K562 (cell line): ENCODE measurements at regions not wholly inside any gene's neighbourhood (a gene's known extent, or its start where the extent isn't known, plus 50 kb on each side); places are given as distances from the start of the nearest gene placed in this dataset.

ENCODE experiments used
- ATAC-seq: fragments of 200-7000 bp; cut with Tn5 transposase; 3 replicates; pipeline ENCODE4 v1.9.1; 2020; ENCODE audit warnings: moderate library complexity
- BruUV-seq: library from RNA; stranded (reverse); fragments of 400-500 nt; replicated peaks from 2 replicates; lab custom pipeline; 2021; lab: Mats Ljungman, UMichigan
- CTCF ChIA-PET: fragments of 300-600 bp; formaldehyde crosslinking; extraction: SDS; loops from one replicate; lab custom pipeline; 2021; ENCODE audit warnings: low intra/inter-chr PET ratio; lab: Yijun Ruan, JAX
- POLR2A ChIA-PET: fragments of 300-600, 350-650 bp; sonication (Branson Sonifier 250); formaldehyde crosslinking; extraction: SDS; loops from one replicate; lab custom pipeline; 2021; ENCODE audit warnings: antibody characterized with exemption, inconsistent platforms; lab: Yijun Ruan, JAX
- DNase-seq, 4 experiments: peaks; one replicate each; pipeline versions ENCODE4 v3.0.0 to v3.0.0-alpha.2; 2011 to 2018; ENCODE audit warnings: low spot score in 3 of 4, mixed read lengths in 3 of 4; ENCODE audit errors: extremely low read depth in 1 of 4
- FAIRE-seq: peaks from 2 replicates; lab custom pipeline; 2011; peaks lifted over from hg19 to GRCh38; lab: Jason Lieb, UNC
- H2AFZ ChIP-seq: 2 replicates; pipeline ENCODE4 v1.6.0; 2011; ENCODE audit warnings: low read depth, low read length, control low read depth, inconsistent platforms
- H3K27ac ChIP-seq: fragments of 200-600 bp; 3 replicates; pipeline ENCODE4 v1.8.0; 2011; ENCODE audit warnings: low read depth, mild to moderate bottlenecking, control low read depth, inconsistent platforms, low read length, moderate library complexity, mixed read lengths; ENCODE audit errors: extremely low read depth
- H3K27me3 ChIP-seq, 2 experiments: fragments of 300-600 bp in 1 of 2; 2 replicates in 1 of 2; 3 replicates in 1 of 2; pipeline versions ENCODE4 v1.6.0 to v1.8.0; 2011; ENCODE audit warnings: inconsistent platforms in 2 of 2, low read length in 2 of 2, mild to moderate bottlenecking in 1 of 2, mixed read lengths in 1 of 2, moderate library complexity in 1 of 2; ENCODE audit not compliant: control insufficient read depth in 2 of 2, insufficient read depth in 2 of 2
- H3K36me3 ChIP-seq: fragments of 300-600 bp; 3 replicates; pipeline ENCODE4 v1.8.0; 2011; ENCODE audit warnings: mild to moderate bottlenecking, low read length, inconsistent platforms; ENCODE audit not compliant: control insufficient read depth, insufficient read depth
- H3K4me1 ChIP-seq, 2 experiments: fragments of 200-600 bp in 1 of 2; replicated peaks in 1 of 2; 2 replicates in 1 of 2; 3 replicates in 1 of 2; pipeline versions ENCODE4 v1.5.1 to v1.8.0; 2011; ENCODE audit warnings: inconsistent platforms in 2 of 2, low read length in 2 of 2, mild to moderate bottlenecking in 1 of 2, mixed read lengths in 1 of 2, moderate library complexity in 1 of 2; ENCODE audit not compliant: control insufficient read depth in 2 of 2, insufficient read depth in 2 of 2
- H3K4me2 ChIP-seq: 2 replicates; pipeline ENCODE4 v1.6.1; 2011; ENCODE audit warnings: low read length, control low read depth, inconsistent platforms, mixed read lengths; ENCODE audit not compliant: insufficient read depth
- H3K4me3 ChIP-seq: fragments of 200-600 bp; sonication (generic), shearing (Covaris generic); 2 replicates; pipeline ENCODE4 v1.5.1; 2016; ENCODE audit warnings: control low read depth, inconsistent platforms
- H3K79me2 ChIP-seq: fragments of 200-600 bp; 3 replicates; pipeline ENCODE4 v1.8.0; 2011; ENCODE audit warnings: low read length, inconsistent platforms; ENCODE audit not compliant: control insufficient read depth, insufficient read depth
- H3K9ac ChIP-seq, 2 experiments: 2 replicates each; pipeline versions ENCODE4 v1.6.0 to v1.6.1; 2011; ENCODE audit warnings: low read depth in 2 of 2, low read length in 2 of 2, control low read depth in 1 of 2, inconsistent platforms in 1 of 2, mild to moderate bottlenecking in 1 of 2, mixed read lengths in 1 of 2; ENCODE audit not compliant: insufficient read depth in 1 of 2
- H3K9me1 ChIP-seq: one replicate; pipeline ENCODE4 v1.6.0; 2011; ENCODE audit warnings: inconsistent platforms, mild to moderate bottlenecking, low read length, moderate library complexity; ENCODE audit not compliant: control insufficient read depth, insufficient read depth
- H3K9me3 ChIP-seq: replicated peaks from 2 replicates; pipeline ENCODE4 v1.5.1; 2011; ENCODE audit warnings: low read depth, low read length, inconsistent platforms; ENCODE audit not compliant: control insufficient read depth, insufficient read depth
- H4K20me1 ChIP-seq: replicated peaks from 2 replicates; pipeline ENCODE4 v1.6.1; 2011; ENCODE audit warnings: low read length, inconsistent platforms, mixed read lengths; ENCODE audit not compliant: control insufficient read depth, insufficient read depth
- CCNT2 ChIP-seq: IDR thresholded peaks from 2 replicates; pipeline ENCODE4 v1.6.1; 2011; ENCODE audit warnings: borderline replicate concordance, low read depth, mild to moderate bottlenecking, moderate library complexity, mixed read lengths, low read length; ENCODE audit not compliant: insufficient read length; ENCODE audit errors: extremely low read depth
- HOXB6 ChIP-seq: fragments of 250-450 bp; sonication (Bioruptor Pico); IDR thresholded peaks from 2 replicates; pipeline ENCODE4 v1.5.1; 2022; ENCODE audit warnings: mild to moderate bottlenecking, borderline replicate concordance
- ZKSCAN8 ChIP-seq: fragments of 200-800 bp; sonication (Bioruptor generic); IDR thresholded peaks from 2 replicates; pipeline ENCODE4 v1.6.1; 2016; ENCODE audit warnings: missing genetic modification characterization, missing compliant biosample characterization
- in situ Hi-C: fragments of 300-500 bp; cut with MboI; formaldehyde crosslinking; loops from 4 replicates; pipeline ENCODE4 v1.15.0; 2018; ENCODE audit warnings: inconsistent platforms, mixed read lengths
- intact Hi-C: fragments of 100-400 bp; cut with micrococcal nuclease; formaldehyde crosslinking; loops from 2 replicates; pipeline ENCODE4 v1.14.2; 2022
- TF ChIP-seq, protein P1 (sequence below): fragments of 450-650 bp; IDR thresholded peaks from 2 replicates; pipeline ENCODE4 v1.6.1; 2018; ENCODE audit warnings: mild to moderate bottlenecking, low read depth; ENCODE audit not compliant: partially characterized antibody
- TF ChIP-seq, protein P2 (sequence below): fragments of 250-450 bp; sonication (Bioruptor Pico); IDR thresholded peaks from 2 replicates; pipeline ENCODE4 v1.4.0; 2020; ENCODE audit warnings: mild to moderate bottlenecking, moderate library complexity
- TF ChIP-seq, protein P3 (sequence below), 2 experiments: fragments of 450-650 bp; formaldehyde crosslinking in 1 of 2; IDR thresholded peaks; 2 replicates each; pipeline versions ENCODE4 v1.4.0 to v1.6.1; 2014 to 2020; ENCODE audit warnings: mild to moderate bottlenecking in 2 of 2, borderline replicate concordance in 1 of 2, low read depth in 1 of 2
- TF ChIP-seq, protein P4 (sequence below): fragments of 450-650 bp; formaldehyde crosslinking; IDR thresholded peaks from 2 replicates; pipeline ENCODE4 v1.4.0; 2020; ENCODE audit warnings: mild to moderate bottlenecking
- TF ChIP-seq, protein P5 (sequence below): sonication (generic); formaldehyde crosslinking; IDR thresholded peaks from 2 replicates; pipeline ENCODE4 v1.8.1; 2022; ENCODE audit warnings: missing genetic modification reagents

DNA sequence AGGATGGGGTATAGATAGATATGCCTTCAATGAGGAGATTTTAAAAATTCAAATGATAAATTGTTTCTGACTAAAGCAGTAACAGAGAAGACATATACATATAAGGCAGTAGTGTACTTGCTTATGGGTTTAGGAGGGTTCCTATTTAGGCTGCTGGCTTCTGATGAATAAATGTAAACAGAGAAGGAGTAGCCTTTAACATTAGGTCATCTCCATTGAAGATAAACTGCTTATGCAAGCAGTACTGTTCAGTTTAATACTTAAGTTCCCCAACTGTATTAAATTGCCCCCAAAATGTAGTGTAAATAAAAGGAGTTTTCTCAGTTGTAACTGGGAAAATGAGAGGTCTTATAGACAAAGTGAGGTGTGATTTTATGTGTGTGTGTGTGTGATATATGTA is 217.7 kb upstream of the TMEFF2 start:
- no TSS peak for BruUV-seq
- in situ Hi-C loops: no loop called here
- TF ChIP-seq, protein P1, sequence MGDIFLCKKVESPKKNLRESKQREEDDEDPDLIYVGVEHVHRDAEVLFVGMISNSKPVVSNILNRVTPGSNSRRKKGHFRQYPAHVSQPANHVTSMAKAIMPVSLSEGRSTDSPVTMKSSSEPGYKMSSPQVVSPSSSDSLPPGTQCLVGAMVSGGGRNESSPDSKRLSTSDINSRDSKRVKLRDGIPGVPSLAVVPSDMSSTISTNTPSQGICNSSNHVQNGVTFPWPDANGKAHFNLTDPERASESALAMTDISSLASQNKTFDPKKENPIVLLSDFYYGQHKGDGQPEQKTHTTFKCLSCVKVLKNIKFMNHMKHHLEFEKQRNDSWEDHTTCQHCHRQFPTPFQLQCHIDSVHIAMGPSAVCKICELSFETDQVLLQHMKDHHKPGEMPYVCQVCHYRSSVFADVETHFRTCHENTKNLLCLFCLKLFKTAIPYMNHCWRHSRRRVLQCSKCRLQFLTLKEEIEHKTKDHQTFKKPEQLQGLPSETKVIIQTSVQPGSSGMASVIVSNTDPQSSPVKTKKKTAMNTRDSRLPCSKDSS: no peak
- TF ChIP-seq, protein P2, sequence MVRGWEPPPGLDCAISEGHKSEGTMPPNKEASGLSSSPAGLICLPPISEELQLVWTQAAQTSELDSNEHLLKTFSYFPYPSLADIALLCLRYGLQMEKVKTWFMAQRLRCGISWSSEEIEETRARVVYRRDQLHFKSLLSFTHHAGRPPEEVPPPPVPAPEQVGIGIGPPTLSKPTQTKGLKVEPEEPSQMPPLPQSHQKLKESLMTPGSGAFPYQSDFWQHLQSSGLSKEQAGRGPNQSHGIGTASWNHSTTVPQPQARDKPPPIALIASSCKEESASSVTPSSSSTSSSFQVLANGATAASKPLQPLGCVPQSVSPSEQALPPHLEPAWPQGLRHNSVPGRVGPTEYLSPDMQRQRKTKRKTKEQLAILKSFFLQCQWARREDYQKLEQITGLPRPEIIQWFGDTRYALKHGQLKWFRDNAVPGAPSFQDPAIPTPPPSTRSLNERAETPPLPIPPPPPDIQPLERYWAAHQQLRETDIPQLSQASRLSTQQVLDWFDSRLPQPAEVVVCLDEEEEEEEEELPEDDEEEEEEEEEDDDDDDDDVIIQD (CRISPR knock-in tag): no peak
- no peak for TF ChIP-seq CCNT2
- no peak for TF ChIP-seq ZKSCAN8 (CRISPR knock-in tag)
- TF ChIP-seq, protein P3, sequence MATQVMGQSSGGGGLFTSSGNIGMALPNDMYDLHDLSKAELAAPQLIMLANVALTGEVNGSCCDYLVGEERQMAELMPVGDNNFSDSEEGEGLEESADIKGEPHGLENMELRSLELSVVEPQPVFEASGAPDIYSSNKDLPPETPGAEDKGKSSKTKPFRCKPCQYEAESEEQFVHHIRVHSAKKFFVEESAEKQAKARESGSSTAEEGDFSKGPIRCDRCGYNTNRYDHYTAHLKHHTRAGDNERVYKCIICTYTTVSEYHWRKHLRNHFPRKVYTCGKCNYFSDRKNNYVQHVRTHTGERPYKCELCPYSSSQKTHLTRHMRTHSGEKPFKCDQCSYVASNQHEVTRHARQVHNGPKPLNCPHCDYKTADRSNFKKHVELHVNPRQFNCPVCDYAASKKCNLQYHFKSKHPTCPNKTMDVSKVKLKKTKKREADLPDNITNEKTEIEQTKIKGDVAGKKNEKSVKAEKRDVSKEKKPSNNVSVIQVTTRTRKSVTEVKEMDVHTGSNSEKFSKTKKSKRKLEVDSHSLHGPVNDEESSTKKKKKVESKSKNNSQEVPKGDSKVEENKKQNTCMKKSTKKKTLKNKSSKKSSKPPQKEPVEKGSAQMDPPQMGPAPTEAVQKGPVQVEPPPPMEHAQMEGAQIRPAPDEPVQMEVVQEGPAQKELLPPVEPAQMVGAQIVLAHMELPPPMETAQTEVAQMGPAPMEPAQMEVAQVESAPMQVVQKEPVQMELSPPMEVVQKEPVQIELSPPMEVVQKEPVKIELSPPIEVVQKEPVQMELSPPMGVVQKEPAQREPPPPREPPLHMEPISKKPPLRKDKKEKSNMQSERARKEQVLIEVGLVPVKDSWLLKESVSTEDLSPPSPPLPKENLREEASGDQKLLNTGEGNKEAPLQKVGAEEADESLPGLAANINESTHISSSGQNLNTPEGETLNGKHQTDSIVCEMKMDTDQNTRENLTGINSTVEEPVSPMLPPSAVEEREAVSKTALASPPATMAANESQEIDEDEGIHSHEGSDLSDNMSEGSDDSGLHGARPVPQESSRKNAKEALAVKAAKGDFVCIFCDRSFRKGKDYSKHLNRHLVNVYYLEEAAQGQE (IDR thresholded peaks at IDR 0.05; ENCODE audit: borderline replicate concordance): no peak
- TF ChIP-seq, protein P3 (CRISPR knock-in tag; IDR thresholded peaks at IDR 0.05; ENCODE audit: low read depth): no peak
- no peak for TF ChIP-seq HOXB6
- TF ChIP-seq, protein P4, sequence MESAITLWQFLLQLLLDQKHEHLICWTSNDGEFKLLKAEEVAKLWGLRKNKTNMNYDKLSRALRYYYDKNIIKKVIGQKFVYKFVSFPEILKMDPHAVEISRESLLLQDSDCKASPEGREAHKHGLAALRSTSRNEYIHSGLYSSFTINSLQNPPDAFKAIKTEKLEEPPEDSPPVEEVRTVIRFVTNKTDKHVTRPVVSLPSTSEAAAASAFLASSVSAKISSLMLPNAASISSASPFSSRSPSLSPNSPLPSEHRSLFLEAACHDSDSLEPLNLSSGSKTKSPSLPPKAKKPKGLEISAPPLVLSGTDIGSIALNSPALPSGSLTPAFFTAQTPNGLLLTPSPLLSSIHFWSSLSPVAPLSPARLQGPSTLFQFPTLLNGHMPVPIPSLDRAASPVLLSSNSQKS: no peak
- TF ChIP-seq, protein P5, sequence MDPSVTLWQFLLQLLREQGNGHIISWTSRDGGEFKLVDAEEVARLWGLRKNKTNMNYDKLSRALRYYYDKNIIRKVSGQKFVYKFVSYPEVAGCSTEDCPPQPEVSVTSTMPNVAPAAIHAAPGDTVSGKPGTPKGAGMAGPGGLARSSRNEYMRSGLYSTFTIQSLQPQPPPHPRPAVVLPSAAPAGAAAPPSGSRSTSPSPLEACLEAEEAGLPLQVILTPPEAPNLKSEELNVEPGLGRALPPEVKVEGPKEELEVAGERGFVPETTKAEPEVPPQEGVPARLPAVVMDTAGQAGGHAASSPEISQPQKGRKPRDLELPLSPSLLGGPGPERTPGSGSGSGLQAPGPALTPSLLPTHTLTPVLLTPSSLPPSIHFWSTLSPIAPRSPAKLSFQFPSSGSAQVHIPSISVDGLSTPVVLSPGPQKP: no peak

More for the DNA sequence above, 217.7 kb upstream of the TMEFF2 start:
- ChIA-PET CTCF (no interaction called here), POLR2A (no interaction called here)
- Histone ChIP-seq H3K9me3 (no peaks in the 10 kb centered on the region; the same call in 1 of the 2 replicates), H3K79me2 (no peaks in the 10 kb centered on the region), H3K27me3 (no peaks in the 10 kb centered on the region), H3K4me1 (no peaks in the 10 kb centered on the region), H3K4me3 (no peak overlapping the region), H3K4me2 (no peak overlapping the region), H3K9ac (no peak overlapping the region), H3K36me3 (no peaks in the 10 kb centered on the region), H2AFZ (no peak overlapping the region), H4K20me1 (no peaks in the 10 kb centered on the region), H3K9me1 (no peaks in the 10 kb centered on the region), H3K27ac (no peak overlapping the region)
- no peak for ATAC-seq
- DNase-seq: no peak
- FAIRE-seq: no peak
- intact Hi-C loops: no loop called here
